Suprapubic skin (tissue), 4 donors: ENCODE measurements at regions not wholly inside any gene's neighbourhood (a gene's known extent, or its start where the extent isn't known, plus 50 kb on each side); places are given as distances from the start of the nearest gene placed in this dataset.

Experiments
- DNase-seq, 2 donors: peaks; one replicate each; pipeline ENCODE4 v3.0.0-alpha.2; 2019; ENCODE audit warnings: low spot score in 2 of 2
- H3K27ac ChIP-seq: fragments of 200-600 bp; sonication (generic); one replicate; pipeline ENCODE4 v1.5.1; 2019
- H3K27me3 ChIP-seq: fragments of 200-600 bp; sonication (generic); one replicate; pipeline ENCODE4 v1.5.1; 2019
- H3K36me3 ChIP-seq: fragments of 200-600 bp; sonication (generic); one replicate; pipeline ENCODE4 v1.5.1; 2019
- H3K4me1 ChIP-seq: fragments of 200-600 bp; sonication (generic); one replicate; pipeline ENCODE4 v1.5.1; 2019
- H3K4me3 ChIP-seq: fragments of 200-600 bp; sonication (generic); one replicate; pipeline ENCODE4 v1.5.1; 2019; ENCODE audit warnings: mild to moderate bottlenecking
- H3K9me3 ChIP-seq: fragments of 200-600 bp; sonication (generic); one replicate; pipeline ENCODE4 v1.5.1; 2019
- CTCF ChIP-seq, 2 donors: fragments of 200-600 bp in 1 of 2; fragments of 450-650 bp in 1 of 2; sonication (generic) in 1 of 2; IDR thresholded peaks; one replicate each; pipeline ENCODE4 v1.5.1; 2016 to 2019; ENCODE audit warnings: antibody characterized with exemption in 2 of 2, mild to moderate bottlenecking in 1 of 2, moderate library complexity in 1 of 2
- EP300 ChIP-seq: sonication (generic); formaldehyde crosslinking; IDR thresholded peaks from one replicate; pipeline ENCODE4 v1.6.1; 2017; ENCODE audit warnings: antibody characterized with exemption
- POLR2A ChIP-seq, 2 donors: fragments of 450-650 bp; IDR thresholded peaks; one replicate each; pipeline ENCODE4 v1.6.1; 2017; ENCODE audit warnings: antibody characterized with exemption in 2 of 2, mild to moderate bottlenecking in 2 of 2, moderate library complexity in 2 of 2
- POLR2AphosphoS5 ChIP-seq, 3 donors: sonication (generic); formaldehyde crosslinking; IDR thresholded peaks; one replicate each; pipeline ENCODE4 v1.6.1; 2017; ENCODE audit warnings: antibody characterized with exemption in 3 of 3
- WGBS: methylation state at CpG from one replicate; pipeline ENCODE4 v1.1.5; 2018; 5-methylcytosine and 5-hydroxymethylcytosine counted together

- Histone ChIP-seq H3K4me3 (no peak overlapping the region), H3K27me3 (no peaks in the 10 kb centered on the region), H3K36me3 (no peaks in the 10 kb centered on the region), H3K9me3 (no peaks in the 10 kb centered on the region), H3K27ac (no peak overlapping the region), H3K4me1 (no peaks in the 10 kb centered on the region)
- no peak for DNase-seq
- 73% methylated on average over 4 of the region's 4 CpGs for WGBS
- no peak for TF ChIP-seq POLR2A (IDR thresholded peaks at IDR 0.05)
- TF ChIP-seq CTCF (IDR thresholded peaks at IDR 0.05), result no peak
- TF ChIP-seq POLR2AphosphoS5 (IDR thresholded peaks at IDR 0.05), result no peak
- no peak for TF ChIP-seq EP300
Measured at GRCh38 chrX:57772637-57773036, 92.6 kb upstream of the NLRP2B start.

GRCh38 chrX:57771689-57772088, 91.6 kb upstream of the NLRP2B start:
- Histone ChIP-seq H3K27me3 (no peaks in the 10 kb centered on the region), H3K36me3 (no peaks in the 10 kb centered on the region), H3K27ac (no peak overlapping the region), H3K4me3 (no peak overlapping the region), H3K9me3 (no peaks in the 10 kb centered on the region), H3K4me1 (no peaks in the 10 kb centered on the region)
- no peak for DNase-seq
- no peak for TF ChIP-seq EP300
- TF ChIP-seq POLR2AphosphoS5 (IDR thresholded peaks at IDR 0.05), result no peak
- no peak for TF ChIP-seq CTCF (IDR thresholded peaks at IDR 0.05)
- TF ChIP-seq POLR2A (IDR thresholded peaks at IDR 0.05), result no peak

GRCh38 chrX:57752866-57753265, 72.8 kb upstream of the NLRP2B start:
- 62% methylated on average over 2 of the region's 2 CpGs for WGBS
- no peak overlapping the region for H3K27ac ChIP-seq
- no peaks in the 10 kb centered on the region for H3K36me3 ChIP-seq
- TF ChIP-seq CTCF (IDR thresholded peaks at IDR 0.05), result no peak
- TF ChIP-seq EP300, result no peak
- TF ChIP-seq POLR2AphosphoS5 (IDR thresholded peaks at IDR 0.05), result no peak
- no peak for TF ChIP-seq POLR2A (IDR thresholded peaks at IDR 0.05)
- DNase-seq, result no peak
- no peaks in the 10 kb centered on the region for H3K9me3 ChIP-seq
- no peak overlapping the region for H3K4me3 ChIP-seq
- H3K27me3 ChIP-seq, result no peaks in the 10 kb centered on the region
- H3K4me1 ChIP-seq, result no peaks in the 10 kb centered on the region

DNA sequence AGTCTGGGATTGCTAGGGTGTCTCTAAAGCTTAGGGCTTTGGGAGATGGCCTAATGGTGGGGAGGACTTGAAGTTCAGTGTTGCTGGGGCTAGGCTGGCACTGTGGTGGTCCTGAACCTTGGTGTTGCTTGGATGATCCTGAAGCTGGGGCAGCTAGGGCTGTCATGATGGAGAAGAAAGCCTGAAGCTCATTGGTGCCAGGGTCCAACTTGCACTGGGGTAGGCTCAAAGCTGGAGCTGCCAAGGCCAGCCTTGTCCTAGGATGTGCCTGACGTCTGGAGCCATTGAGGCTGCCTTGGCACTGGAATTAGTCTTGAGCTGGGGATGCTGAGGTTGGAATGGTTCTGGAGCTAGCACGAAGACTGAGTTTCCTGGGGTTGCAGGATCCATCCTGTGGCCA, 61.0 kb upstream of the NLRP2B start:
- Histone ChIP-seq H3K4me3 (no peak overlapping the region), H3K4me1 (no peaks in the 10 kb centered on the region), H3K36me3 (no peaks in the 10 kb centered on the region), H3K9me3 (no peaks in the 10 kb centered on the region), H3K27ac (no peak overlapping the region), H3K27me3 (no peaks in the 10 kb centered on the region)
- DNase-seq, result no peak
- TF ChIP-seq POLR2A (IDR thresholded peaks at IDR 0.05) (no peak), CTCF (IDR thresholded peaks at IDR 0.05) (no peak), POLR2AphosphoS5 (IDR thresholded peaks at IDR 0.05) (no peak), EP300 (no peak)
- 60% methylated on average over 2 of the region's 2 CpGs for whole genome bisulfite sequencing

DNA sequence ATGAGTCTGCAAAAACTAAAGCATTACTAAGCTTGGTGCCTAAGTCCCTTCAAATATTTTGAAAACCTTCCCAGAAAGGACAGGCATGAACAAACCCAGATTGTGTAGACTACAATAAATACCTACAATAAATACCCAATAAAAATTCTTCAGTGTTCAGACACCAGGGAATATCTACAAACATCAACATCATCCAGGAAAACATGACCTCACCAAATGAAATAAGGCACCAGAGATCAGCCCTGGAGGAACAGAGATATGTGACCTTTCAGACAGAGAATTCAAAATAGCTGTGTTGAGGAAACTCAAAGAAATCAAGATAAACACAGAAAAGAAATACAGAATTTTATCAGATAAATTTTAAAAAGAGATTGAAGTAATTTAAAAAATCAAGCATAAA, 57.8 kb upstream of the NLRP2B start:
- no peaks in the 10 kb centered on the region for H3K4me1 ChIP-seq
- no peak overlapping the region for H3K4me3 ChIP-seq
- H3K27me3 ChIP-seq, result no peaks in the 10 kb centered on the region
- TF ChIP-seq EP300 (no peak), CTCF (IDR thresholded peaks at IDR 0.05) (no peak), POLR2AphosphoS5 (IDR thresholded peaks at IDR 0.05) (no peak), POLR2A (IDR thresholded peaks at IDR 0.05) (no peak)
- no peaks in the 10 kb centered on the region for H3K9me3 ChIP-seq
- no peak for DNase-seq
- H3K27ac ChIP-seq, result no peak overlapping the region
- no peaks in the 10 kb centered on the region for H3K36me3 ChIP-seq
